Testis (tissue), 2 donors: ENCODE measurements at regions not wholly inside any gene's neighbourhood (a gene's known extent, or its start where the extent isn't known, plus 50 kb on each side); places are given as distances from the start of the nearest gene placed in this dataset.

Experiments used
- DNase-seq: peaks from one replicate; pipeline ENCODE4 v3.0.0-alpha.2; 2019
- H3K27ac ChIP-seq, 2 donors: fragments of 200-600 bp; sonication (generic); one replicate each; pipeline ENCODE4 v1.5.1; 2019
- H3K27me3 ChIP-seq: fragments of 200-600 bp; sonication (generic); one replicate; pipeline ENCODE4 v1.5.1; 2019
- H3K36me3 ChIP-seq: fragments of 200-600 bp; sonication (generic); one replicate; pipeline ENCODE4 v1.5.1; 2017; ENCODE audit warnings: low read depth; ENCODE audit errors: missing control alignments
- H3K4me1 ChIP-seq: fragments of 200-600 bp; sonication (generic); one replicate; pipeline ENCODE4 v1.5.1; 2019
- H3K4me3 ChIP-seq, 2 donors: fragments of 200-600 bp; sonication (generic); one replicate each; pipeline ENCODE4 v1.5.1; 2017 to 2019
- H3K9me3 ChIP-seq: fragments of 200-600 bp; sonication (generic); one replicate; pipeline ENCODE4 v1.5.1; 2017
- POLR2A ChIP-seq: fragments of 450-650 bp; IDR thresholded peaks from one replicate; pipeline ENCODE4 v1.6.1; 2017; ENCODE audit warnings: antibody characterized with exemption, mild to moderate bottlenecking, moderate library complexity
- WGBS, 2 donors: methylation state at CpG; one replicate each; pipeline ENCODE4 v1.1.5; 2018; 5-methylcytosine and 5-hydroxymethylcytosine counted together
- intact Hi-C: fragments of 100-400 bp; cut with DNase I; formaldehyde crosslinking; loops from one replicate; pipeline ENCODE4 v1.15.1; 2023; ENCODE audit warnings: low total_unique reads
- TF ChIP-seq, protein P1 (sequence below), 3 experiments: fragments of 450-650 bp in 2 of 3; fragments of 200-600 bp in 1 of 3; sonication (generic) in 1 of 3; IDR thresholded peaks; one replicate each; pipeline ENCODE4 v1.5.1; 2016 to 2019; ENCODE audit warnings: antibody characterized with exemption in 3 of 3, mild to moderate bottlenecking in 2 of 3, moderate library complexity in 1 of 3

GRCh38 chr20:12030470-12030869 lies 112.8 kb downstream of the BTBD3 start:
- intact Hi-C loops: no loop called here
- Histone ChIP-seq H3K36me3 (no peaks in the 10 kb centered on the region), H3K27ac (no peak overlapping the region), H3K4me3 (no peak overlapping the region), H3K27me3 (no peaks in the 10 kb centered on the region), H3K4me1 (no peaks in the 10 kb centered on the region), H3K9me3 (no peaks in the 10 kb centered on the region)
- 88 to 92% methylated on average over 4 of the region's 4 CpGs for WGBS, 2 donors
- no peak for DNase-seq
- no peak for TF ChIP-seq POLR2A
- TF ChIP-seq, protein P1, sequence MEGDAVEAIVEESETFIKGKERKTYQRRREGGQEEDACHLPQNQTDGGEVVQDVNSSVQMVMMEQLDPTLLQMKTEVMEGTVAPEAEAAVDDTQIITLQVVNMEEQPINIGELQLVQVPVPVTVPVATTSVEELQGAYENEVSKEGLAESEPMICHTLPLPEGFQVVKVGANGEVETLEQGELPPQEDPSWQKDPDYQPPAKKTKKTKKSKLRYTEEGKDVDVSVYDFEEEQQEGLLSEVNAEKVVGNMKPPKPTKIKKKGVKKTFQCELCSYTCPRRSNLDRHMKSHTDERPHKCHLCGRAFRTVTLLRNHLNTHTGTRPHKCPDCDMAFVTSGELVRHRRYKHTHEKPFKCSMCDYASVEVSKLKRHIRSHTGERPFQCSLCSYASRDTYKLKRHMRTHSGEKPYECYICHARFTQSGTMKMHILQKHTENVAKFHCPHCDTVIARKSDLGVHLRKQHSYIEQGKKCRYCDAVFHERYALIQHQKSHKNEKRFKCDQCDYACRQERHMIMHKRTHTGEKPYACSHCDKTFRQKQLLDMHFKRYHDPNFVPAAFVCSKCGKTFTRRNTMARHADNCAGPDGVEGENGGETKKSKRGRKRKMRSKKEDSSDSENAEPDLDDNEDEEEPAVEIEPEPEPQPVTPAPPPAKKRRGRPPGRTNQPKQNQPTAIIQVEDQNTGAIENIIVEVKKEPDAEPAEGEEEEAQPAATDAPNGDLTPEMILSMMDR (IDR thresholded peaks at IDR 0.05): no peak

DNA sequence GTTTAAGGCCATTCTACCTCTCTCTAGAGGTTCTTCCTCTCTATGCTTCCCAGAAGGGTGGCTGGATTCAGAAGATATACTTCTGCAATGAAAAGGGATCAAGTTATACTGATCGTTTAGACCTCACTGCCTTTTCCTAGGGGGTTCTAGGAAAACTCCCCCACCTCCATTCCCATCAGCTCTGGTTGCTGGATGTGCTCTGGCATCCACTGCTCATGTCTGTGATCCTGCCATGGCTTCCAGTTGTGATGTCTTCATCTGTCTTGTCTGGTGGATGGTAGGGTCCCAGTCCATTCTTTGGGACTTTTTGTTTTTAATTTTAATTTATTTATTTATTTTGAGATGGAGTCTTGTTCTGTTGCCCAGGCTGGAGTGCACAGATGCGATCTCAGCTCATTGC lies 118.4 kb downstream of the BTBD3 start:
- Histone ChIP-seq H3K4me3 (no peak overlapping the region), H3K27ac (no peak overlapping the region), H3K9me3 (no peaks in the 10 kb centered on the region), H3K4me1 (no peaks in the 10 kb centered on the region), H3K27me3 (no peaks in the 10 kb centered on the region), H3K36me3 (no peaks in the 10 kb centered on the region)
- TF ChIP-seq, protein P1 (IDR thresholded peaks at IDR 0.05): no peak
- no peak for TF ChIP-seq POLR2A
- intact Hi-C loops: no loop called here
- peak; percentile 28 for DNase-seq
- WGBS, 2 donors: 80 to 84% methylated on average over 2 of the region's 2 CpGs

GRCh38 chr20:12037521-12037920 lies 119.8 kb downstream of the BTBD3 start:
- Histone ChIP-seq H3K27ac (no peak overlapping the region), H3K9me3 (no peaks in the 10 kb centered on the region), H3K4me1 (no peaks in the 10 kb centered on the region), H3K4me3 (no peak overlapping the region), H3K36me3 (no peaks in the 10 kb centered on the region), H3K27me3 (no peaks in the 10 kb centered on the region)
- TF ChIP-seq POLR2A: no peak
- TF ChIP-seq, protein P1 (IDR thresholded peaks at IDR 0.05): no peak
- WGBS, 2 donors: 91% methylated on average over 5 of the region's 5 CpGs
- intact Hi-C loops: no loop called here
- DNase-seq: no peak

GRCh38 chr20:12040261-12040660 lies 122.6 kb downstream of the BTBD3 start:
- no peaks in the 10 kb centered on the region for H3K9me3 ChIP-seq
- no peak overlapping the region for H3K4me3 ChIP-seq
- no peaks in the 10 kb centered on the region for H3K36me3 ChIP-seq
- 84 to 86% methylated on average over 7 of the region's 7 CpGs for WGBS, 2 donors
- no peak for DNase-seq
- intact Hi-C loops: no loop called here
- H3K4me1 ChIP-seq: no peaks in the 10 kb centered on the region
- no peaks in the 10 kb centered on the region for H3K27me3 ChIP-seq
- TF ChIP-seq, protein P1 (IDR thresholded peaks at IDR 0.05): no peak
- TF ChIP-seq POLR2A: no peak
- H3K27ac ChIP-seq: no peak overlapping the region

DNA sequence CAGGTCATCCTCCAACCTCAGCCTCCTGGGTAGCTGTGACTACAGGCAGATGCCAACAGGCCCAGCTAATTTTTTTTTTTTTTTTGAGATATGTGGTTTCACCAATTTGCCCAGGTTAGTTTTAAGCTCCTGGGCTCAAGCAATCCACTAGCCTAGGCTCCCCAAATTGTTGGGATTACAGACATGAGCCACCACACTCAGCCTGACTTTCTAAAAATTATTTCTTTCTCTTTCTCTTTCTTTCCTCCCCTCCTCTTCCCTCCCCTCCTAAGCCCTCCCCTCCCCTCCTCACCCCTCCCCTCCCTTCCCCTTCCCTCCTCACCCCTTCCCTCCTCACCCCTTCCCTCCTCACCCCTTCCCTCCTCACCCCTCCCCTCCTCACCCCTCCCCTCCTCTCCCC lies 127.3 kb downstream of the BTBD3 start:
- no peaks in the 10 kb centered on the region for H3K9me3 ChIP-seq
- intact Hi-C loops: no loop called here
- H3K27ac ChIP-seq: no peak overlapping the region
- H3K4me3 ChIP-seq: no peak overlapping the region
- no peaks in the 10 kb centered on the region for H3K27me3 ChIP-seq
- DNase-seq: no peak
- H3K36me3 ChIP-seq: no peaks in the 10 kb centered on the region
- TF ChIP-seq, protein P1 (IDR thresholded peaks at IDR 0.05): no peak
- TF ChIP-seq POLR2A: no peak
- H3K4me1 ChIP-seq: no peaks in the 10 kb centered on the region
